Brain pericyte (primary cell): ENCODE measurements at regions not wholly inside any gene's neighbourhood (a gene's known extent, or its start where the extent isn't known, plus 50 kb on each side); places are given as distances from the start of the nearest gene placed in this dataset.

ENCODE experiments used
- DNase-seq: peaks from one replicate; pipeline ENCODE4 v3.0.0-alpha.2; 2012; ENCODE audit warnings: low read depth, low spot score

- DNase-seq, result no peak
Observed at GRCh38 chr18:78692105-78692504, 287.5 kb upstream of the SALL3 start.

- DNase-seq, result no peak
Observed at GRCh38 chr18:78693429-78693828, 286.2 kb upstream of the SALL3 start.

- no peak for DNase-seq
Observed at GRCh38 chr18:78696698-78697435, 282.8 kb upstream of the SALL3 start.

- DNase-seq, result no peak
Observed at GRCh38 chr18:78697446-78697845, 282.2 kb upstream of the SALL3 start.

GRCh38 chr18:78698914-78699313 lies 280.7 kb upstream of the SALL3 start:
- DNase-seq, result no peak

- no peak for DNase-seq
Observed at GRCh38 chr18:78699499-78699898, 280.1 kb upstream of the SALL3 start.

- DNase-seq, result no peak
Observed at GRCh38 chr18:78701771-78702396, 277.7 kb upstream of the SALL3 start.

GRCh38 chr18:78703291-78703690 lies 276.3 kb upstream of the SALL3 start:
- no peak for DNase-seq

GRCh38 chr18:78704971-78705461 lies 274.6 kb upstream of the SALL3 start:
- DNase-seq, result no peak

GRCh38 chr18:78709261-78709809 lies 270.3 kb upstream of the SALL3 start:
- DNase-seq, result no peak

- DNase-seq, result no peak
Observed at GRCh38 chr18:78711316-78711715, 268.3 kb upstream of the SALL3 start.

- DNase-seq, result no peak
Observed at GRCh38 chr18:78711971-78712370, 267.6 kb upstream of the SALL3 start.

- no peak for DNase-seq
Observed at GRCh38 chr18:78713069-78713468, 266.5 kb upstream of the SALL3 start.

- DNase-seq, result no peak
Observed at GRCh38 chr18:78713726-78714125, 265.9 kb upstream of the SALL3 start.

GRCh38 chr18:78716022-78716421 lies 263.6 kb upstream of the SALL3 start:
- no peak for DNase-seq

- DNase-seq, result no peak
Observed at GRCh38 chr18:78716581-78716980, 263.0 kb upstream of the SALL3 start.

- DNase-seq, result no peak
Observed at GRCh38 chr18:78717051-78717765, 262.4 kb upstream of the SALL3 start.

GRCh38 chr18:78717766-78718150 lies 261.9 kb upstream of the SALL3 start:
- no peak for DNase-seq

GRCh38 chr18:78719821-78720220 lies 259.8 kb upstream of the SALL3 start:
- DNase-seq, result no peak

- no peak for DNase-seq
Observed at GRCh38 chr18:78720456-78721237, 259.0 kb upstream of the SALL3 start.

- DNase-seq, result no peak
Observed at GRCh38 chr18:78721238-78721875, 258.3 kb upstream of the SALL3 start.
